NCI-H1436 treated with DMSO at 0.1 percent for 48 hours (cell line): ENCODE measurements at regions not wholly inside any gene's neighbourhood (a gene's known extent, or its start where the extent isn't known, plus 50 kb on each side); places are given as distances from the start of the nearest gene placed in this dataset.
"Not testable (repeated sequence)": the region's sequence is repeated elsewhere in the genome, so short reads cannot be mapped to it uniquely, and the experiment has no call there.

Source experiments
- DNase-seq: peaks from one replicate; lab custom pipeline; 2025; lab: John Stamatoyannopoulos, UW

- DNase-seq, result no peak
These were observed 194.6 kb downstream of the DLL1 start for GRCh38 chr6:170096191-170096802.

GRCh38 chr6:170095273-170095981, 195.5 kb downstream of the DLL1 start:
- DNase-seq, result no peak

- DNase-seq, result no peak
These were observed 196.1 kb downstream of the DLL1 start for GRCh38 chr6:170094686-170095272.

- DNase-seq, result no peak
These were observed 197.0 kb downstream of the DLL1 start for GRCh38 chr6:170093658-170094596.

DNA sequence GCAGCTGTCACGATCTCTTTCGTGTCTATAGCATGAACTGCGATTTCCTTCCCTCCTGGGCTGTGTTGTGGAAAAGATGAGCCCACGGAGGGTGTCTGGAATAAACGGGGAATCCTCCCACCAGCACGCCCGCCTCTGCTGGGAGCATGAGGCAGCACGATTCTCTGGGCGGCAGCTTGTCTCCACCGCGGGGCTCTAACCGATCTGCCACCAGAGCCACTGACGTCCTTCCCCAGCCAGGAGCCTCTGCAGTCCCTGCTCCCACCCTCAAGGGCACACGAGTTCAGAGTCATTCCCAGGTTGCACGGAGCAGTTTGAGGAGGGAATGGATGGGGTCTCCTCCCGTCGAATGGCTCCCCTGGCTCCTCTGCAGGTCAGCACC, 197.6 kb downstream of the DLL1 start:
- DNase-seq, result no peak

DNA sequence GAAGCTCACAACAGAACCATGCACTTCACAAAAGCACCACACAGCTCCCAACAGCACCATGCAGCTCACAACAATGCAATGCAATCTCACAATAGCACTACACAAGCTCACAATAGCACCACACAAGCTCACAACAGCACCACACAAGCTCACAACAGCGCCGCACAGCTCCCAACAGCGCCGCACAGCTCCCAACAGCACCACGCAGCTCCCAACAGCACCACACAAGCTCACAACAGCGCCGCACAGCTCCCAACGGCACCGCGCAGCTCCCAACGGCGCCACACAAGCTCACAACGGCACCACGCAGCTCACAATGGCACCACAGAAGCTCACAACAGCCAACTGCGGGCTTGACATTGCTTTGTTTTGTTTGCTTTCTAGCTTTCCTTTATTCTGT, 198.1 kb downstream of the DLL1 start:
- DNase-seq, result no peak

DNA sequence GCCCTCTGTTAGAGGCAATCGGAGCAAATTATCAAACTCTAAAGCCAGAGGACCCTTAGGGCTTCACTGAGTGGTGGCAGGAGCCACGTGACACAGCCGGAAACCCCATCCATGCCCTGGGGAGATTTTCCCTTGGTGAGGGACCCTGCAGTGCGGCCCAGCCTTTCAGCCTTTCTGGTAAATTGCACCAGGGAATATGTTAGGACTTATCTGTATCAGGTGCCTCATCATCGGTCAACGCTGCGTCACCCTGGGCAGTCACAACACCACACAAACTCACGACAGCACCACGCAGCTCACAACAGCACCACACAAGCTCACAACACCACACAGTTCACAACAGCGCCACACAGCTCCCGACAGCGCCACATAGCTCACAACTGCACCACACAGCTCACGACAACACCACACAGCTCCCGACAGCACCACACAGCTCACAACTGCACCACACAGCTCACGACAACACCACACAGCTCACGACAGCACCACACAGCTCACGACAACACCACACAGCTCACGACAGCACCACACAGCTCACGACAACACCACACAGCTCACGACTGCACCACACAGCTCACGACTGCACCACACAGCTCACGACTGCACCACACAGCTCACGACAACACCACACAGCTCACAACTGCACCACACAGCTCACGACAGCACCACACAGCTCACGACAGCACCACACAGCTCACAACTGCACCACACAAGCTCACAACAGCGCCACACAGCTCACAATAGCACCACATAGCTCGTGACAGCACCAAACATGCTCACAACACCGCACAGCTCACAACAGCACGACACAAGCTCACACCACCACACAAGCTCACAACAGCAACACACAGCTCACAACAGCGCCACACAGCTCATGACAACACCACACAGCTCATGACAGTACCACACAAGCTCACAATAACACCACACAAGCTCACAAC, 199.0 kb downstream of the DLL1 start:
- DNase-seq, result no peak

DNA sequence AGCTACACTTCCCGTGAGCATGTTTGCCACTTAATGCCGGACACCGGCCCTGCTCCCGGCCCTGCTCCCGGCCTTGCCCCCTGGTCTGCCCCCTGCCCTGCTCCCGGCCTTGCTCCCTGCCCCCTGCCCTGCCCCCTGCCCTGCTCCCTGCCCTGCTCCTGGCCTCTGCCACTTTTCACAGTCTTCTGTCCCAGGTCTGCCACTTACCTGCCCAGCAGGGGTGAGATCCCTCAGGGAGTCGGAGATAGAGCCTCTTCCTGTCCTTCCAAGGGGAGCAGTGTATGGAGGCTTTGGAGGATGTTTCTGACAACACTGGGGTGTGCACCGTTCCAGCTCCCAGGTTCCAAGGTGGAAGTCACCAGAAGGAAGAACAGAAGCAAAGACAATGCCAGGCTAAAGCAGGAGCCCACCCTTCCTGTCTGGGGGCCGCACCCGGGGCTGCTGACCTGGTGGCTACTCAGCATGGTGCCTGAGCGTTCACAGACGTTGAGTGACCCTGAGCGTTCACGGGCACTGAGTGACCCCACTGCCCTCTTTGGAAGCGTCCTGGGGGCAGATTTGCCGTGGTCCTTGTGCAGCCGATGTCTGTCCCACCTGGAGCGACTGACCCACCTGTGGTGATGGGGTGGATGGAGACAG, 199.8 kb downstream of the DLL1 start:
- DNase-seq, result no peak

DNA sequence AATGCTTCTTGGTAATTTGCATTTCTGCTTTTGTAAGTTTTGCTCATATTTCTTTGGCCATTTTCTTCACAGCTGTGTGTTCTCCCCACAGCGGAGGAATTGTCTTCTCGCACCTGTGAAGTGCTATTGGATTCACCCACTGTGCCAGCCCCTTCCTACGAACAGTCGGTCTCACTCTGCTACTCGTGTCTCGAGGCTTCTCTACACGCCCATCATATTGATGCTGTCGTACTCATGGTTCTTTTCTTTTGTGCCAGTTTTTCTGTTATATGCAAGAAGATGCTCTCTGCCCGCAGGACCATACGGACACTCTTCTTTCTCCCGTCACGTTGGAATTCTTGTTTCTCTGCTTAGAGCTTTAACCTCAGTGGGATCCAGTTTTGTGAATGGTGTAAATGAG, 200.3 kb downstream of the DLL1 start:
- DNase-seq, result no peak

- no peak for DNase-seq
These were observed 200.9 kb downstream of the DLL1 start for GRCh38 chr6:170089963-170090362.

- no peak for DNase-seq
These were observed 202.3 kb downstream of the DLL1 start for GRCh38 chr6:170088582-170088955.

- DNase-seq, result no peak
These were observed 202.8 kb downstream of the DLL1 start for GRCh38 chr6:170087941-170088581.

- not testable (repeated sequence) for DNase-seq
These were observed 203.5 kb downstream of the DLL1 start for GRCh38 chr6:170087421-170087780.

GRCh38 chr6:170086639-170087420, 204.0 kb downstream of the DLL1 start:
- no peak for DNase-seq

DNA sequence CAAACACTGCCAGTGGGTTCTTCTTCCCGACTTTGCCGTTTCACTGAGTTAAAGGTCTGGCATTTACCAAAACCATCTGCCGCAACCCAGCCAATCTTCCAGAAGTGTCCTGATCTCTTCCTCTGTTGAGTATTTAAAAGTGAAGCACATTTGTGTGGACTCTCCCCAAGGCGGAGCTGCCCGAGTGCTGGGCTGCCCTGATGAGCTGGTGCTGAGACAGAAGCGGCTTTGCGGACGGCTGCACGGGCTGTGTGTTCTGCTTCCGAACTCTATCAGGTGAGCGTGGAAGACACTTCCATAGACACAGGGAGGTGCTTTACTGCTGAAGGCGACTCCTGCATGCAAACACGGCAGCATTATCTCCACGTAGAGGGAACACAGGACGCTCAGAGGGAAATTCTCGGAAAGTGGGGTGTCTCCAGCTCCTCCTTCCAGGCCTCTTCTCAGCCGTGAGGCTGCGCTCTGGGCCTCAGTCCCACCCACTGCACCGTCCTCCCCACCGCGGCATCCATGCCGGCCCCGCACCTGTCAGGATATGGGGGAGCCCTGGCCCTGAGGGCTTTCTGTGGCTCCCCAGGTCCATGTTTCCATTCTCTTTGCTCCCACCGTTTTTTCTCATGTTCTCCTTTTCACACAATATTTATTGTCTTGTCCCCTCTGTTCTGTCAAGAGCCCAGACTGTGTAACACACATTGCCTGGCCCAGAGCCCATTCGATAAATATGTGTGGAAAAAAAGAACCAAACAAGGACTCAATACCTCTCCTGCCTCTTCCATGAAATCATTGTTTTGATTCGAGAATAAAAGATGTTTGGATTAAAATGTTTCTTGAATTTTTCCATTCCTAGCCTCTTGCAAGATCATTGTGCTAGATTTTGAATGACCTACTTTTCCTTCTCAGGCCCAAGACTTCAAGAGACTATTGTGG, 205.1 kb downstream of the DLL1 start:
- no peak for DNase-seq

GRCh38 chr6:170084166-170084730, 206.6 kb downstream of the DLL1 start:
- DNase-seq, result no peak

GRCh38 chr6:170083236-170084051, 207.4 kb downstream of the DLL1 start:
- no peak for DNase-seq
